IMR-90 (cell line): ENCODE measurements at regions not wholly inside any gene's neighbourhood (a gene's known extent, or its start where the extent isn't known, plus 50 kb on each side); places are given as distances from the start of the nearest gene placed in this dataset.

ENCODE experiments used
- ATAC-seq: fragments of 200-7000 bp; cut with Tn5 transposase; 2 replicates; pipeline ENCODE4 v1.9.1; 2020; ENCODE audit warnings: low read depth, mild to moderate bottlenecking, moderate library complexity
- BruUV-seq: library from RNA; stranded (reverse); fragments of 400-500 nt; replicated peaks from 2 replicates; lab custom pipeline; 2021; lab: Mats Ljungman, UMichigan
- CTCF ChIA-PET: fragments of 300-600 bp; formaldehyde crosslinking; extraction: SDS; loops from one replicate; lab custom pipeline; 2021; ENCODE audit warnings: antibody characterized with exemption; lab: Yijun Ruan, JAX
- POLR2A ChIA-PET: fragments of 300-600 bp; sonication (Branson Sonifier 250); formaldehyde crosslinking; loops from one replicate; lab custom pipeline; 2022; ENCODE audit warnings: antibody characterized with exemption; ENCODE audit not compliant: unreplicated experiment; lab: Charles Lee
- DNase-seq: peaks from one replicate; pipeline ENCODE4 v3.0.0; 2013
- H2AFZ ChIP-seq: replicated peaks from 2 replicates; pipeline ENCODE3; 2013; ENCODE audit warnings: low read length, mild to moderate bottlenecking; ENCODE audit not compliant: poor library complexity
- H2AK5ac ChIP-seq: 2 replicates; pipeline ENCODE4 v1.6.1; 2013; ENCODE audit warnings: low read depth, low read length, inconsistent platforms
- H2AK9ac ChIP-seq: replicated peaks from 2 replicates; pipeline ENCODE3; 2013; ENCODE audit warnings: mild to moderate bottlenecking, low read depth, low read length, moderate library complexity; ENCODE audit not compliant: poor library complexity
- H2BK120ac ChIP-seq: 2 replicates; pipeline ENCODE4 v1.6.1; 2013; ENCODE audit warnings: low read depth, low read length, inconsistent platforms
- H2BK15ac ChIP-seq: 3 replicates; pipeline ENCODE4 v1.6.1; 2013; ENCODE audit warnings: low read depth, low read length, inconsistent platforms
- H2BK20ac ChIP-seq: 2 replicates; pipeline ENCODE4 v1.6.1; 2013; ENCODE audit warnings: low read depth, mild to moderate bottlenecking, inconsistent platforms, low read length, moderate library complexity
- H2BK5ac ChIP-seq: 2 replicates; pipeline ENCODE4 v1.6.1; 2013; ENCODE audit warnings: mild to moderate bottlenecking, low read depth, low read length, inconsistent platforms; ENCODE audit not compliant: poor library complexity, severe bottlenecking
- H3K14ac ChIP-seq: replicated peaks from 2 replicates; pipeline ENCODE4 v1.6.1; 2013; ENCODE audit warnings: low read depth, low read length, inconsistent platforms
- H3K18ac ChIP-seq: 2 replicates; pipeline ENCODE4 v1.6.1; 2013; ENCODE audit warnings: low read depth, low read length, control low read depth
- H3K23ac ChIP-seq: 2 replicates; pipeline ENCODE4 v1.6.1; 2013; ENCODE audit warnings: low read depth, low read length, inconsistent platforms
- H3K27ac ChIP-seq: 2 replicates; pipeline ENCODE4 v1.5.1; 2013; ENCODE audit warnings: mild to moderate bottlenecking, control low read depth, low read length; ENCODE audit not compliant: insufficient read depth
- H3K27me3 ChIP-seq: 2 replicates; pipeline ENCODE4 v1.6.1; 2013; ENCODE audit warnings: low read length; ENCODE audit not compliant: control insufficient read depth, insufficient read depth
- H3K36me3 ChIP-seq: 2 replicates; pipeline ENCODE4 v1.6.1; 2013; ENCODE audit warnings: low read length, mixed read lengths; ENCODE audit not compliant: control insufficient read depth, insufficient read depth
- H3K4ac ChIP-seq: 2 replicates; pipeline ENCODE4 v1.6.1; 2013; ENCODE audit warnings: low read depth, low read length, inconsistent platforms
- H3K4me1 ChIP-seq: 2 replicates; pipeline ENCODE4 v1.6.1; 2013; ENCODE audit warnings: low read length, mixed read lengths; ENCODE audit not compliant: control insufficient read depth, insufficient read depth
- H3K4me2 ChIP-seq: 2 replicates; pipeline ENCODE4 v1.6.1; 2013; ENCODE audit warnings: low read depth, mild to moderate bottlenecking, control low read depth, low read length, moderate library complexity
- H3K4me3 ChIP-seq: 2 replicates; pipeline ENCODE4 v1.5.1; 2013; ENCODE audit warnings: low read depth, mild to moderate bottlenecking, control low read depth, low read length, moderate library complexity; ENCODE audit not compliant: insufficient read depth
- H3K56ac ChIP-seq: 2 replicates; pipeline ENCODE4 v1.6.1; 2013; ENCODE audit warnings: low read length, inconsistent platforms; ENCODE audit not compliant: insufficient read depth; ENCODE audit errors: extremely low read depth
- H3K79me1 ChIP-seq, 2 experiments: 2 replicates each; pipeline ENCODE4 v1.6.1; 2013; ENCODE audit warnings: low read length in 2 of 2, inconsistent platforms in 1 of 2, low read depth in 1 of 2
- H3K9ac ChIP-seq: 2 replicates; pipeline ENCODE4 v1.6.1; 2013; ENCODE audit warnings: low read depth, low read length, control low read depth
- H3K9me1 ChIP-seq: 2 replicates; pipeline ENCODE4 v1.6.1; 2013; ENCODE audit warnings: low read length, inconsistent platforms; ENCODE audit not compliant: insufficient read depth
- H3K9me3 ChIP-seq: 2 replicates; pipeline ENCODE4 v1.6.1; 2013; ENCODE audit warnings: low read length; ENCODE audit not compliant: control insufficient read depth, insufficient read depth
- H4K20me1 ChIP-seq: 2 replicates; pipeline ENCODE4 v1.6.1; 2013; ENCODE audit warnings: low read length, inconsistent platforms; ENCODE audit not compliant: insufficient read depth
- H4K5ac ChIP-seq: 2 replicates; pipeline ENCODE4 v1.6.1; 2013; ENCODE audit warnings: mild to moderate bottlenecking, low read depth, low read length, control low read depth
- H4K8ac ChIP-seq, 2 experiments: 2 replicates each; pipeline ENCODE4 v1.6.1; 2013; ENCODE audit warnings: low read depth in 2 of 2, low read length in 2 of 2, control low read depth in 1 of 2, inconsistent platforms in 1 of 2
- H4K91ac ChIP-seq: 2 replicates; pipeline ENCODE4 v1.6.1; 2013; ENCODE audit warnings: low read depth, low read length, inconsistent platforms; ENCODE audit not compliant: insufficient read depth
- BHLHE40 ChIP-seq: fragments of 150-350 bp; IDR thresholded peaks from 2 replicates; pipeline ENCODE4 v1.6.1; 2016; ENCODE audit warnings: mild to moderate bottlenecking, low read depth, low read length
- CEBPB ChIP-seq: IDR thresholded peaks from 2 replicates; pipeline ENCODE4 v1.6.1; 2012; ENCODE audit warnings: low read depth, low read length, improper control_type of control experiment
- MXI1 ChIP-seq: IDR thresholded peaks from 2 replicates; pipeline ENCODE4 v1.6.1; 2012; ENCODE audit warnings: low read depth, mild to moderate bottlenecking, low read length, moderate library complexity, borderline replicate concordance
- RAD21 ChIP-seq: IDR thresholded peaks from 2 replicates; pipeline ENCODE4 v1.6.1; 2012; ENCODE audit warnings: low read length, improper control_type of control experiment
- SMC3 ChIP-seq: fragments of 150-350 bp; IDR thresholded peaks from 2 replicates; pipeline ENCODE4 v1.6.1; 2016; ENCODE audit warnings: low read depth, mild to moderate bottlenecking, antibody characterized with exemption, low read length, moderate library complexity
- WGBS, 2 experiments: methylation state at CpG; one replicate each; pipeline versions ENCODE4 v1.1.5 to v1.1.7; 2013; ENCODE audit warnings: missing lambda C conversion rate in 2 of 2; ENCODE audit not compliant: insufficient read length in 1 of 2; ENCODE audit errors: extremely low coverage in 2 of 2; 5-methylcytosine and 5-hydroxymethylcytosine counted together
- dilution Hi-C: fragments of 300-500 bp; cut with HindIII; formaldehyde crosslinking; loops from one replicate; pipeline ENCODE4 v1.14.3; 2018; ENCODE audit warnings: low sequenced_read_pairs; ENCODE audit not compliant: unreplicated experiment
- in situ Hi-C: fragments of 300-500 bp; cut with MboI; formaldehyde crosslinking; loops from 3 replicates; pipeline ENCODE4 v1.14.3; 2019; ENCODE audit warnings: low sequenced_read_pairs, inconsistent platforms, mixed read lengths
- intact Hi-C: fragments of 100-400 bp; cut with micrococcal nuclease; formaldehyde crosslinking; loops from 2 replicates; pipeline ENCODE4 v1.10.0; 2022

DNA sequence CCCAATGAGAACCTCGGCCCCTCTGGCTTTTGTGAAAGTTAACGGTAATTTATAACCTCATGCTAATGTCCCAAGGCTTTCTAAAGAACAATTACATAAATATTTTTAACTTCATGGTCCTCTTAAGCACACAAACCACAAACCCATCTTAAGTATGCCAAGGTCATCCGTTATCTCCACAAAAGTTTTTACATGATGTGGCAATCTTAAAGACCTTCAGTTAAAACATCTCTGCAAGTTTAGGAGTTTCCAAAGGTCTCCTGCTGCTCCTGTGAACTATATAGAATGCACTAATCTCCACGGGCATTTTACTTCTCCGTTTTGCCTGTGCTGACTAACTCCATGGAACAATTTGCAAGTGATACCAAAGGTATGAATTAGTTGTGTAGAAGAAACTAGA, 228.2 kb downstream of the TLE1 start:
- in situ Hi-C loops, result no loop called here
- Histone ChIP-seq H2AFZ (no peak overlapping the region), H3K23ac (no peak overlapping the region), H2BK5ac (no peak overlapping the region), H3K4ac (no peak overlapping the region), H4K91ac (no peak overlapping the region), H2AK5ac (no peak overlapping the region), H4K20me1 (no peaks in the 10 kb centered on the region), H3K9me3 (no peaks in the 10 kb centered on the region), H3K9me1 (no peaks in the 10 kb centered on the region), H2AK9ac (no peak overlapping the region), H2BK120ac (no peak overlapping the region), H3K4me2 (no peak overlapping the region), H3K14ac (no peak overlapping the region), H3K36me3 (no peaks in the 10 kb centered on the region), H2BK20ac (no peak overlapping the region), H3K27ac (no peak overlapping the region), H3K4me3 (no peak overlapping the region), H3K79me1 (no peaks in the 10 kb centered on the region), H4K5ac (no peak overlapping the region), H3K9ac (no peak overlapping the region), H3K18ac (no peak overlapping the region), H3K27me3 (no peaks in the 10 kb centered on the region), H2BK15ac (no peak overlapping the region), H3K56ac (no peak overlapping the region), H4K8ac (no peak overlapping the region), H3K4me1 (peaks cover 3% of the 10 kb centered on the region)
- dilution Hi-C loops, result no loop called here
- 80% methylated on average over 1 of the region's 5 CpGs; no CpG with 5 or more reads in 1 of the 2 experiments for WGBS, 2 experiments
- no TSS peak for BruUV-seq
- peak; percentile 62 for DNase-seq
- ChIA-PET POLR2A (no interaction called here), CTCF (no interaction called here)
- no peak for TF ChIP-seq BHLHE40
- no peak for TF ChIP-seq RAD21
- peak; percentile 60 for TF ChIP-seq CEBPB
- TF ChIP-seq SMC3, result no peak
- TF ChIP-seq MXI1, result no peak
- intact Hi-C loops, result no loop called here
- ATAC-seq, result no peak
